Endodermal cell (in vitro differentiated cells): ENCODE measurements at regions not wholly inside any gene's neighbourhood (a gene's known extent, or its start where the extent isn't known, plus 50 kb on each side); places are given as distances from the start of the nearest gene placed in this dataset.

ENCODE experiments used
- DNase-seq: peaks from one replicate; pipeline ENCODE4 v3.0.0-alpha.2; 2017
- H3K27ac ChIP-seq: 2 replicates; pipeline ENCODE4 v1.5.1; 2013; ENCODE audit warnings: mild to moderate bottlenecking, low read depth, low read length, moderate library complexity
- H3K27me3 ChIP-seq: 2 replicates; pipeline ENCODE4 v1.6.1; 2013; ENCODE audit warnings: mild to moderate bottlenecking, low read length, moderate library complexity; ENCODE audit not compliant: insufficient read depth, control insufficient read depth, poor library complexity, severe bottlenecking
- H3K36me3 ChIP-seq: 2 replicates; pipeline ENCODE4 v1.7.0; 2013; ENCODE audit warnings: mild to moderate bottlenecking, low read length, moderate library complexity; ENCODE audit not compliant: control insufficient read depth, insufficient read depth
- H3K4me1 ChIP-seq: one replicate; pipeline ENCODE4 v1.7.0; 2013; ENCODE audit warnings: low read length; ENCODE audit not compliant: control insufficient read depth, insufficient read depth
- H3K4me3 ChIP-seq: 2 replicates; pipeline ENCODE4 v1.5.1; 2013; ENCODE audit warnings: mild to moderate bottlenecking, low read length, moderate library complexity
- H3K9ac ChIP-seq: 2 replicates; pipeline ENCODE4 v1.6.1; 2013; ENCODE audit warnings: mild to moderate bottlenecking, low read length, moderate library complexity; ENCODE audit not compliant: poor library complexity, severe bottlenecking; ENCODE audit errors: extremely low read depth
- H3K9me3 ChIP-seq: 2 replicates; pipeline ENCODE4 v1.6.1; 2013; ENCODE audit warnings: mild to moderate bottlenecking, low read length, moderate library complexity; ENCODE audit not compliant: control insufficient read depth
- H3K27ac Mint-ChIP-seq: 2 replicates; pipeline ENCODE4 v1.8.0; 2020; ENCODE audit warnings: mixed read lengths
- H3K27me3 Mint-ChIP-seq: 2 replicates; pipeline ENCODE4 v1.8.0; 2021; ENCODE audit warnings: mild to moderate bottlenecking, mixed read lengths; ENCODE audit not compliant: insufficient read depth
- H3K36me3 Mint-ChIP-seq: 2 replicates; pipeline ENCODE4 v1.8.0; 2020; ENCODE audit warnings: low read depth, mixed read lengths
- H3K4me1 Mint-ChIP-seq: 2 replicates; pipeline ENCODE4 v1.8.0; 2020; ENCODE audit warnings: mixed read lengths
- H3K4me3 Mint-ChIP-seq: 2 replicates; pipeline ENCODE4 v1.8.0; 2020; ENCODE audit warnings: mild to moderate bottlenecking, moderate library complexity, mixed read lengths
- H3K9me3 Mint-ChIP-seq: 2 replicates; pipeline ENCODE4 v1.8.0; 2020; ENCODE audit warnings: mild to moderate bottlenecking, mixed read lengths
- CTCF ChIP-seq: fragments of 200-600 bp; sonication (generic); conservative IDR thresholded peaks from 2 replicates; pipeline ENCODE4 v1.5.0; 2021; ENCODE audit warnings: antibody characterized with exemption, mild to moderate bottlenecking
- WGBS, 2 experiments: methylation state at CpG; one replicate each; pipeline versions ENCODE4 v1.1.5 to v1.1.7; 2013; ENCODE audit warnings: missing lambda C conversion rate in 2 of 2, mixed read lengths in 1 of 2; ENCODE audit not compliant: insufficient coverage in 1 of 2, insufficient read length in 1 of 2; 5-methylcytosine and 5-hydroxymethylcytosine counted together

DNA sequence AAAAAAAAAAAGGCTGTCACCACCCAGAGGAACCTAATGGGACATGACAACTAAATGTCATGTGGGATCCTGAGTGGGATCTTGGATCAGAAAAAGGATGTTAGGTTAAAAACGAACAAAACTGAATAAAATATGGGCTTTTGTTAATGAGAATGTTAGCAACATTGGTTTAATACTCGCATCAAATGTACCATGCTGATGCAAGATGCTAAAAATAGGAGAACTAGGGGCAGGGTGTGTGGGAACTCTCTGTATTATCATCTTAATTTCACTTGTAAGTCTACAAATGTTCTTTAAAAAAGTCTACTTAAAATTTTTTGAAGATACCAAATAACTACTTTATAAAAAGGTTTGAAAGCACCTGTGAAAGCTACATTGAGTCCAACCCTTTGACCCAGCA, 88.8 kb upstream of the PRR5 start:
- DNase-seq = no peak
- Mint-ChIP-seq H3K4me1 (no peaks in the 10 kb centered on the region), H3K27ac (no peak overlapping the region), H3K4me3 (no peak overlapping the region), H3K27me3 (peaks cover 1% of the 10 kb centered on the region), H3K9me3 (peaks cover 40% of the 10 kb centered on the region), H3K36me3 (no peaks in the 10 kb centered on the region)
- no peak overlapping the region for H3K9ac ChIP-seq
- no peak overlapping the region for H3K27ac ChIP-seq
- H3K4me3 ChIP-seq = no peak overlapping the region
- no peaks in the 10 kb centered on the region for H3K36me3 ChIP-seq
- H3K4me1 ChIP-seq = no peaks in the 10 kb centered on the region
- H3K9me3 ChIP-seq = peaks cover 25% of the 10 kb centered on the region
- TF ChIP-seq CTCF = no peak
- WGBS, 2 experiments = 75 to 84% methylated on average over 2 of the region's 2 CpGs
- H3K27me3 ChIP-seq = no peaks in the 10 kb centered on the region

DNA sequence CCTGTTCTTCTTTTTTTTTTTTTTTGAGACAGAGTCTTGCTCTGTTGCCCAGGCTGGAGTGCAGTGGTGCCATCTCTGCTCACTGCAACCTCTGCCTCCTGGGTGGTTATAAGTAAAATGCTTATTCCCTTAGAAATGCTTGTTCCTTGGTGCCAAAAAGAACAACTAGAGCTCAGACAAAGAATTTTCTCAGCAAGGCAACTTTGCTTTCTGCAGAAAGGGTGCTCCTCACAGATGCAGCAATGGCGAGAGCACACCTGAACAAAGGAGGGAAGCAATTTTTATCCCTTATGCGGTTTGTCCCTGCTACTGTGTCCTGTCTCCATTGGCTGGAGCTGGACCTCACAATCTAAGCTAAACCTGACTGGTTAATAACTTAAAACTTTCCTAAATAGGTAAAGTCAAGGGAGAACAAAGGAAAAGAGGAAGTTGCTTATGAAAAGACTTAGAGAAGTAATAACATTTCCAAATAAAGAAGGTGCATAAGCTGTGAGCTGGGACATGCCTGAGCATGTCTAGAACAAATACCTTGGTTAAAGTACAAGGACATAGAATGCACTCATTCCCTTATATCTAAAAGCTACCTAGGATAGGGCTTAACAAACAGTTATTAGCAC, 90.0 kb upstream of the PRR5 start:
- peaks cover 1% of the 10 kb centered on the region for H3K27me3 Mint-ChIP-seq
- DNase-seq = no peak
- Histone ChIP-seq H3K27me3 (no peaks in the 10 kb centered on the region), H3K9me3 (peaks cover 25% of the 10 kb centered on the region), H3K4me1 (no peaks in the 10 kb centered on the region), H3K36me3 (no peaks in the 10 kb centered on the region), H3K27ac (no peak overlapping the region), H3K4me3 (no peak overlapping the region), H3K9ac (no peak overlapping the region)
- peaks cover 40% of the 10 kb centered on the region for H3K9me3 Mint-ChIP-seq
- no peak for TF ChIP-seq CTCF
- no peaks in the 10 kb centered on the region for H3K4me1 Mint-ChIP-seq
- WGBS, 2 experiments = 86 to 94% methylated on average over 2 of the region's 2 CpGs
- no peak overlapping the region for H3K27ac Mint-ChIP-seq
- H3K36me3 Mint-ChIP-seq = no peaks in the 10 kb centered on the region
- H3K4me3 Mint-ChIP-seq = no peak overlapping the region

DNA sequence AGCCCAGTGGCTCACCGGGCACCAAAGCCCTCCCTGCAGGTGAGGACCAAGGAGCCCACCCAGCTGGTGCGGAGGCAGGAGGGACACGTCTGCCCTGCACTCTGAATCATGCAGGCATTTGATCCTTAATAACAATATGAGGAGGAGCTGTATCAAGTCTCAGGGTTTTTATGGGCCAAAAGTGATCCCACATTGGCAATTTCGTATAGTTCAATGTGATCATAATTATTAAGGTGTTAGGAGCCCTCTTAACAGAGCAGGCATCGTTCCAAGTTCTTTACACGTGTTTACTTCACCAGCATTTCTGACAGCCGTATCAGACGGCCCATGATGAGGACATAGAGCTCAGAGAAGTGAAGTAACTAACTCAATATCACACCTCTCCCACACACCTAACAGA, 91.9 kb upstream of the PRR5 start:
- peaks cover 5% of the 10 kb centered on the region for H3K4me1 Mint-ChIP-seq
- H3K27me3 ChIP-seq = no peaks in the 10 kb centered on the region
- H3K4me1 ChIP-seq = no peaks in the 10 kb centered on the region
- no peak overlapping the region for H3K4me3 ChIP-seq
- no peaks in the 10 kb centered on the region for H3K36me3 Mint-ChIP-seq
- no peak for DNase-seq
- no peak overlapping the region for H3K9ac ChIP-seq
- WGBS, 2 experiments = 91 to 92% methylated on average over 7 to 8 of the region's 8 CpGs
- no peaks in the 10 kb centered on the region for H3K36me3 ChIP-seq
- no peak overlapping the region for H3K4me3 Mint-ChIP-seq
- no peak for TF ChIP-seq CTCF
- H3K9me3 Mint-ChIP-seq = peaks cover 38% of the 10 kb centered on the region
- peaks cover under 1% of the 10 kb centered on the region for H3K27me3 Mint-ChIP-seq
- H3K27ac Mint-ChIP-seq = no peak overlapping the region
- H3K9me3 ChIP-seq = peaks cover 25% of the 10 kb centered on the region
- no peak overlapping the region for H3K27ac ChIP-seq
